LNCAP (cell line): ENCODE measurements at regions not wholly inside any gene's neighbourhood (a gene's known extent, or its start where the extent isn't known, plus 50 kb on each side); places are given as distances from the start of the nearest gene placed in this dataset.

Source experiments
- CTCF ChIP-seq: fragments of 450-650 bp; IDR thresholded peaks from 2 replicates; pipeline ENCODE4 v1.5.1; 2017; ENCODE audit warnings: mild to moderate bottlenecking

- no peak for TF ChIP-seq CTCF
Observed at GRCh38 chr1:114278911-114279310, 125.2 kb upstream of the SYT6 start.

- no peak for TF ChIP-seq CTCF
Observed at GRCh38 chr1:114278430-114278829, 124.8 kb upstream of the SYT6 start.

- TF ChIP-seq CTCF = no peak
Observed at GRCh38 chr1:114274621-114275317, 121.1 kb upstream of the SYT6 start.

- no peak for TF ChIP-seq CTCF
Observed at GRCh38 chr1:114272593-114272992, 118.9 kb upstream of the SYT6 start.

GRCh38 chr1:114270718-114271117, 117.0 kb upstream of the SYT6 start:
- TF ChIP-seq CTCF = no peak

- no peak for TF ChIP-seq CTCF
Observed at GRCh38 chr1:114270282-114270681, 116.6 kb upstream of the SYT6 start.

- TF ChIP-seq CTCF = no peak
Observed at GRCh38 chr1:114269539-114269938, 115.9 kb upstream of the SYT6 start.

GRCh38 chr1:114263343-114263742, 109.7 kb upstream of the SYT6 start:
- TF ChIP-seq CTCF = no peak
